ENCODE measurements at regions not wholly inside any gene's neighbourhood (a gene's known extent, or its start where the extent isn't known, plus 50 kb on each side); places are given as distances from the start of the nearest gene placed in this dataset.

- H3K27me3 ChIP-seq: no peaks in the 10 kb centered on the region
- no peak for TF ChIP-seq CTCF (IDR thresholded peaks at IDR 0.05)
- no peaks in the 10 kb centered on the region for H3K4me1 ChIP-seq
- H3K36me3 ChIP-seq: no peaks in the 10 kb centered on the region
- no peaks in the 10 kb centered on the region for H3K9me3 ChIP-seq
- intact Hi-C loops (cut with DNase I; ENCODE audit: low total_unique reads): no loop called here
- DNase-seq: no peak
- no peak overlapping the region for H3K27ac ChIP-seq
- H3K4me3 ChIP-seq: no peak overlapping the region
Observed at GRCh38 chr2:194205568-194206227, 1451.3 kb upstream of the SLC39A10 start.

- TF ChIP-seq CTCF (IDR thresholded peaks at IDR 0.05): no peak
- Histone ChIP-seq H3K27ac (no peak overlapping the region), H3K9me3 (no peaks in the 10 kb centered on the region), H3K4me1 (no peaks in the 10 kb centered on the region), H3K4me3 (no peak overlapping the region), H3K36me3 (no peaks in the 10 kb centered on the region), H3K27me3 (no peaks in the 10 kb centered on the region)
- DNase-seq: no peak
- intact Hi-C loops (cut with DNase I; ENCODE audit: low total_unique reads): no loop called here
Observed at GRCh38 chr2:194203898-194204297, 1453.1 kb upstream of the SLC39A10 start.

GRCh38 chr2:194182888-194183287, 1474.1 kb upstream of the SLC39A10 start:
- H3K36me3 ChIP-seq: no peaks in the 10 kb centered on the region
- H3K9me3 ChIP-seq: no peaks in the 10 kb centered on the region
- no peak for TF ChIP-seq CTCF (IDR thresholded peaks at IDR 0.05)
- intact Hi-C loops (cut with DNase I; ENCODE audit: low total_unique reads): no loop called here
- DNase-seq: no peak
- no peak overlapping the region for H3K4me3 ChIP-seq
- H3K27ac ChIP-seq: no peak overlapping the region
- H3K4me1 ChIP-seq: no peaks in the 10 kb centered on the region
- no peaks in the 10 kb centered on the region for H3K27me3 ChIP-seq

- no peak for TF ChIP-seq CTCF (IDR thresholded peaks at IDR 0.05)
- Histone ChIP-seq H3K27ac (no peak overlapping the region), H3K4me3 (no peak overlapping the region), H3K4me1 (no peaks in the 10 kb centered on the region), H3K9me3 (no peaks in the 10 kb centered on the region), H3K27me3 (no peaks in the 10 kb centered on the region), H3K36me3 (no peaks in the 10 kb centered on the region)
- no peak for DNase-seq
- intact Hi-C loops (cut with DNase I; ENCODE audit: low total_unique reads): no loop called here
Observed at GRCh38 chr2:194176134-194176533, 1480.9 kb upstream of the SLC39A10 start.

- no peaks in the 10 kb centered on the region for H3K27me3 ChIP-seq
- H3K9me3 ChIP-seq: no peaks in the 10 kb centered on the region
- intact Hi-C loops (cut with DNase I; ENCODE audit: low total_unique reads): no loop called here
- no peak overlapping the region for H3K27ac ChIP-seq
- H3K36me3 ChIP-seq: no peaks in the 10 kb centered on the region
- H3K4me1 ChIP-seq: no peaks in the 10 kb centered on the region
- H3K4me3 ChIP-seq: no peak overlapping the region
- no peak for DNase-seq
- peak in 1 of 2 experiments; percentile 24 for TF ChIP-seq CTCF (IDR thresholded peaks at IDR 0.05)
Observed at GRCh38 chr2:194166818-194167217, 1490.2 kb upstream of the SLC39A10 start.

- H3K36me3 ChIP-seq: no peaks in the 10 kb centered on the region
- no peaks in the 10 kb centered on the region for H3K4me1 ChIP-seq
- no peak overlapping the region for H3K4me3 ChIP-seq
- DNase-seq: no peak
- H3K27ac ChIP-seq: no peak overlapping the region
- H3K9me3 ChIP-seq: no peaks in the 10 kb centered on the region
- TF ChIP-seq CTCF (IDR thresholded peaks at IDR 0.05): no peak
- H3K27me3 ChIP-seq: no peaks in the 10 kb centered on the region
- intact Hi-C loops (cut with DNase I; ENCODE audit: low total_unique reads): no loop called here
Observed at GRCh38 chr2:194155431-194155830, 1501.6 kb upstream of the SLC39A10 start.

All from tibial artery (tissue), 4 donors.